MM.1S (cell line): ENCODE measurements at regions not wholly inside any gene's neighbourhood (a gene's known extent, or its start where the extent isn't known, plus 50 kb on each side); places are given as distances from the start of the nearest gene placed in this dataset.

ENCODE experiments used
- EZH2 ChIP-seq: fragments of 300-600 bp; sonication (generic); optimal IDR thresholded peaks from 2 replicates; pipeline ENCODE3; 2017; ENCODE audit warnings: low read depth, mild to moderate bottlenecking, antibody characterized with exemption, low read length, mixed read lengths
- EZH2phosphoT487 ChIP-seq: fragments of 300-600 bp; sonication (generic); IDR thresholded peaks from 2 replicates; pipeline ENCODE4 v1.6.1; 2018; ENCODE audit warnings: antibody characterized with exemption, low read length
- TF ChIP-seq, protein P1 (sequence below): fragments of 300-600 bp; sonication (generic); IDR thresholded peaks from 2 replicates; pipeline ENCODE4 v1.5.1; 2016; ENCODE audit warnings: antibody characterized with exemption, low read length, mixed read lengths

GRCh38 chr16:82451449-82451848 is 175.3 kb upstream of the CDH13 start:
- TF ChIP-seq EZH2phosphoT487 = no peak
- TF ChIP-seq, protein P1, sequence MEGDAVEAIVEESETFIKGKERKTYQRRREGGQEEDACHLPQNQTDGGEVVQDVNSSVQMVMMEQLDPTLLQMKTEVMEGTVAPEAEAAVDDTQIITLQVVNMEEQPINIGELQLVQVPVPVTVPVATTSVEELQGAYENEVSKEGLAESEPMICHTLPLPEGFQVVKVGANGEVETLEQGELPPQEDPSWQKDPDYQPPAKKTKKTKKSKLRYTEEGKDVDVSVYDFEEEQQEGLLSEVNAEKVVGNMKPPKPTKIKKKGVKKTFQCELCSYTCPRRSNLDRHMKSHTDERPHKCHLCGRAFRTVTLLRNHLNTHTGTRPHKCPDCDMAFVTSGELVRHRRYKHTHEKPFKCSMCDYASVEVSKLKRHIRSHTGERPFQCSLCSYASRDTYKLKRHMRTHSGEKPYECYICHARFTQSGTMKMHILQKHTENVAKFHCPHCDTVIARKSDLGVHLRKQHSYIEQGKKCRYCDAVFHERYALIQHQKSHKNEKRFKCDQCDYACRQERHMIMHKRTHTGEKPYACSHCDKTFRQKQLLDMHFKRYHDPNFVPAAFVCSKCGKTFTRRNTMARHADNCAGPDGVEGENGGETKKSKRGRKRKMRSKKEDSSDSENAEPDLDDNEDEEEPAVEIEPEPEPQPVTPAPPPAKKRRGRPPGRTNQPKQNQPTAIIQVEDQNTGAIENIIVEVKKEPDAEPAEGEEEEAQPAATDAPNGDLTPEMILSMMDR = no peak
- TF ChIP-seq EZH2 = no peak
